HG02981 (cell line): ENCODE measurements at regions not wholly inside any gene's neighbourhood (a gene's known extent, or its start where the extent isn't known, plus 50 kb on each side); places are given as distances from the start of the nearest gene placed in this dataset.

Experiments used
- ATAC-seq: cut with Tn5 transposase; IDR thresholded peaks from one replicate; pipeline ENCODE4 v1.9.1; 2021; ENCODE audit warnings: mild to moderate bottlenecking, moderate library complexity; ENCODE audit not compliant: unreplicated experiment

DNA sequence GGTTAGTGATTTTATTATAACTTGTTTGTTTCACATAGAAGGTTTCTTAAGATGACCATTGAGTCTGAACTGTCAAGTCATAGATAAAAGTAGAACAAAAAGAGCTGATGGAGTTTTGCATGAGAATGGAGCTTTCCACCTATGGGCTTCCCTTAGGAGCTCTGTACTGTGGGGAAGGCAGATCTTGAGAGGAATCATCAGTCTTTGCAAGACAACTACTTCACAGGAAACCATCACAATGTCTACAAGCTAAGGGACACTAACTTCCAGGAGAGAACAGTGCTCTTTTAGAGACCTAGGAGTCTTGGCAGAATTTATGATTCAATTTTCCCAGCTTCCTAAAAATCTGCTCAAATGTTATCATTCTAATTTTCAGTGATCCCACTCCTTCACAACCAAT is 78.2 kb downstream of the FBXO5 start:
- no peak for ATAC-seq

DNA sequence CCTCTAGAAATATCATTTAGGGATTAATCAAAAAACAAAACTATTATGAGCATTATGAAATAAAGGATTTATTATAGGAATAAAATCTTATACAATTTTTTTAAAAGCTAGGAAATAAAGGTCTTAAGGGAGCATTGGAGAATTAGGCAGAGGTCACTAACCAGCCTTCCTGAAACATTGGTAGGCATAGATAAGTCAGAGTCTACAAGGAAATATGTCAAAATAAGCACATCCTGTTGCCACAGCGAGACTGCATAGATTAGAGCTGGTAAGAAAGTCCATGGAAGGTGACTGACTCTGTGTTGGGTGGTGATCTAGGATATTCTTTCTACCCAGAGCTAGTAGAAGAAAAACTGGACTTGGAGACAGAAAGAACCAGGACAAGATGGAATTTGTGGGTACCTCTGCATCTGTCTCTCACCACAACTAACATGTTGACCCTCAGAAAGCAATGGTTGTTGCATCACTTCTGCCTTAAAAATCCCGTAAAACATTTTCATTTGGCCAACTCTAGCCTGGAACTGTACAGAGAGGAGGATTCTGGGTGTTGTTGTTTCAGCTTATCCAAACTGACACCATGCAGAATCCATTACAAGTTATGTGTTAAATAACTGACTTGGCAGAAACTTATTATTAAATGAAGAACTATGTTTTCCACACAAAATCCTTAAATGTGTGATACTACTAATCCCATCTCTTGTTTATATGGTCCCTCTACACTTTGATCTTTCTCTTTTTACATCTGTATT is 77.1 kb downstream of the FBXO5 start:
- ATAC-seq = no peak

DNA sequence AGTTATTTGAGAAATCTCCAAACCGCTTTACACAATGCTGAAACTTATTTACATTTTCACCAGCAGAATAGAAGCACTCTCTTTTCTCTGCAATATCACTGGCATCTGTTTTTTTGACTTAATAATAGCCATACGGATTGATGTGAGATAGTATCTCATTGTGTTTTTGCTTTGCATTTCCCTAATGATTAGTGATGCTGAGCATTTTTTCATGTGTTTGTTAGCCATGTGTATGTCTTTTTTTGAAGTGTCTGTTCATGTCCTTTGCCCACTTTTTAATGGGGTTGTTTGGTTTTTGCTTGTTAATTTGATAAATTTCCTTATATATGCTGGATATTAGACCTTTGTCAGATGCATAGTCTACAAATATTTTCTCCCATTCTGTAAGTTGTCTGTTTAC is 73.6 kb downstream of the FBXO5 start:
- ATAC-seq = no peak

DNA sequence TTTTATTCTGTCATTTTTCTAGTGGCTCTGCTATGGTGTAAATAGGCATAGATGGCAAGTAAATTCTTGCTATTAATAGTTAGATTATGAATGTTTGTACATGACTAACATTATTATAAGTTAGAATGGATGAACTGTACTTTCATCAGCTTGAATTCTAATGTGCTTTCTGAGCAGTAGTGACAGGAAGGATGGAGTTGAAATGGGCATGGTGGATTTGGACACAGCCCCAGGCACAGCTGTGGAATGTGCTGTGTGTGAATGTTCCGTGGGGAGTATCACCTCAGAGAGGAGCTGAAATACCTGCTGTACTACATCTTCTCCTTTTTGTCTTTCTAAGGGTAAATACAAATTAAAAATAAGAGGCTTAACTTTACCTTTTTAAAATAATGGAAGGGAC is 66.8 kb downstream of the FBXO5 start:
- no peak for ATAC-seq

DNA sequence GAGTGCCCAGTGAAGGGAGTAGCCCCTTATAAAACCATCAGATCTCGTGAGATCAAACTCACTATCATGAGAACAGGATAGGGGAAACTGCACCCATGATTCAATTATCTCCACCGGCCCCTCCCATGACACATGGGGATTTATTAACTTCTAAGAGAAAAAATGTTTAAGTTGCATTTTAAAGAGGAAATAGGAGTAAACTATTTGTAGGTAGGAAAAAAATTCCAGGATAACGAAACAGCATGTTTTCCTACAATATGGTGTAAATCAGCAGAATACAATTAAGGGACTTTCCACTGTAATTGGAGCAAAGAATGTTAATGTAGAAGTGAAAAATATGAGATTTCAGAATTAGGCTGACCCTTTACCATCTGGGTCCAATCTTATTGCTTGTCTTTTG is 63.9 kb downstream of the FBXO5 start:
- no peak for ATAC-seq

DNA sequence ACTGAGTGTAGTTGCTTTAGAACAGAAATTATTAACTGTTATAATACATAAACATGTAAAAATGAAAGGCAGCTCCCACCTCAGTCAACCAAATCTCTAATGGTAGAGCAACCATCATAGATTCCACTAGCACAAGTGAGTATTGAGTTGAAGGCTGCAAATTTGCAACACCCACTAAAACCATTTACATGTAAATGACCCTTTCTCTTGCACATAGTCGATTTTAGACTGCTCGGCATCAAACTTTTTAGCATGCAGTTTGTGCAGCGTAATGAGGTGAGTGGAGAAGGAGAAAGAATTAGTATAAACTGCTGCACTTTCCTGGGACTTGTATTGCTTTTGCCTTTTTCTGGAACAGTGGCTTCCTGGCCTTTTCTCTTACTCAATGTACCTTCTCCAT is 62.8 kb downstream of the FBXO5 start:
- ATAC-seq = no peak
